CD4-positive, alpha-beta T cell (primary cell): ENCODE measurements at regions not wholly inside any gene's neighbourhood (a gene's known extent, or its start where the extent isn't known, plus 50 kb on each side); places are given as distances from the start of the nearest gene placed in this dataset.
"Not testable (repeated sequence)": the region's sequence is repeated elsewhere in the genome, so short reads cannot be mapped to it uniquely, and the experiment has no call there.

ENCODE experiments used
- ATAC-seq: fragments of 200-7000 bp; cut with Tn5 transposase; one replicate; pipeline ENCODE4 v1.10.0; 2022; ENCODE audit warnings: mild to moderate bottlenecking; ENCODE audit not compliant: poor library complexity
- CTCF ChIA-PET: fragments of 350-600 bp; sonication (Branson Sonifier 250); formaldehyde crosslinking; loops from one replicate; lab custom pipeline; 2021; ENCODE audit warnings: antibody characterized with exemption, inconsistent platforms; lab: Charles Lee
- POLR2A ChIA-PET: fragments of 350-600 bp; sonication (Branson Sonifier 250); formaldehyde crosslinking; loops from one replicate; lab custom pipeline; 2021; ENCODE audit warnings: antibody characterized with exemption, inconsistent platforms; lab: Charles Lee
- DNase-seq, 14 experiments: peaks; one replicate each; pipeline ENCODE4 v3.0.0-alpha.2; 2013 to 2020; ENCODE audit warnings: mixed read lengths in 2 of 14
- H3K27ac ChIP-seq, 2 donors: one replicate each; pipeline versions ENCODE4 v1.5.1 to v1.7.0; 2013; ENCODE audit warnings: low read length in 2 of 2, low read depth in 1 of 2, mild to moderate bottlenecking in 1 of 2
- H3K27me3 ChIP-seq, 2 experiments: 1 replicate in 1 of 2; 2 replicates in 1 of 2; pipeline versions ENCODE4 v1.6.1 to v1.7.0; 2013; ENCODE audit warnings: low read length in 2 of 2, control low read depth in 1 of 2, mild to moderate bottlenecking in 1 of 2, moderate library complexity in 1 of 2; ENCODE audit not compliant: insufficient read depth in 2 of 2, control insufficient read depth in 1 of 2
- H3K36me3 ChIP-seq: one replicate; pipeline ENCODE4 v1.6.1; 2013; ENCODE audit warnings: low read length, control low read depth; ENCODE audit not compliant: insufficient read depth
- H3K4me1 ChIP-seq: one replicate; pipeline ENCODE4 v1.6.1; 2013; ENCODE audit warnings: low read length, control low read depth; ENCODE audit not compliant: insufficient read depth
- H3K4me3 ChIP-seq: one replicate; pipeline ENCODE4 v1.5.1; 2013; ENCODE audit warnings: mild to moderate bottlenecking, low read length, moderate library complexity
- H3K9me3 ChIP-seq, 2 experiments: 1 replicate in 1 of 2; 2 replicates in 1 of 2; pipeline versions ENCODE4 v1.6.1 to v1.7.0; 2013; ENCODE audit warnings: low read length in 2 of 2, mild to moderate bottlenecking in 2 of 2, control low read depth in 1 of 2, moderate library complexity in 1 of 2; ENCODE audit not compliant: control insufficient read depth in 1 of 2, insufficient read depth in 1 of 2
- H3K27ac Mint-ChIP-seq: one replicate; pipeline ENCODE4 v1.8.0; 2020; ENCODE audit warnings: mixed read lengths
- H3K27me3 Mint-ChIP-seq: one replicate; pipeline ENCODE4 v1.8.0; 2021; ENCODE audit warnings: mixed read lengths
- H3K36me3 Mint-ChIP-seq: one replicate; pipeline ENCODE4 v1.8.0; 2021; ENCODE audit warnings: low read depth, mixed read lengths
- H3K4me1 Mint-ChIP-seq: one replicate; pipeline ENCODE4 v1.8.0; 2021; ENCODE audit warnings: low read depth, mixed read lengths
- H3K4me3 Mint-ChIP-seq: one replicate; pipeline ENCODE4 v1.8.0; 2020; ENCODE audit warnings: mild to moderate bottlenecking, mixed read lengths
- H3K9me3 Mint-ChIP-seq: one replicate; pipeline ENCODE4 v1.8.0; 2020; ENCODE audit warnings: mixed read lengths
- CTCF ChIP-seq: fragments of 200-600 bp; IDR thresholded peaks from one replicate; pipeline ENCODE4 v1.8.0; 2022; ENCODE audit warnings: antibody characterized with exemption, mild to moderate bottlenecking
- intact Hi-C, 2 experiments: fragments of 100-400 bp; cut with DNase I in 1 of 2; cut with micrococcal nuclease in 1 of 2; formaldehyde crosslinking; loops; one replicate each; pipeline versions ENCODE4 v1.15.1 to v1.9.0; 2023 to 2025; cut with DNase I, micrococcal nuclease

GRCh38 chr9:30349526-30350513 is 2034.6 kb upstream of the ACO1 start:
- no peak for ATAC-seq

GRCh38 chr9:30356221-30356620 is 2028.2 kb upstream of the ACO1 start:
- H3K27ac ChIP-seq, result no peak overlapping the region
- Mint-ChIP-seq H3K27ac (no peak overlapping the region), H3K36me3 (no peaks in the 10 kb centered on the region), H3K27me3 (no peaks in the 10 kb centered on the region), H3K4me1 (no peaks in the 10 kb centered on the region), H3K9me3 (no peaks in the 10 kb centered on the region), H3K4me3 (no peak overlapping the region)
- ChIA-PET POLR2A (no interaction called here), CTCF (no interaction called here)
- H3K4me3 ChIP-seq, result no peak overlapping the region
- DNase-seq, result no peak
- no peaks in the 10 kb centered on the region for H3K4me1 ChIP-seq
- intact Hi-C loops, result no loop called here
- H3K36me3 ChIP-seq, result no peaks in the 10 kb centered on the region
- H3K27me3 ChIP-seq, result no peaks in the 10 kb centered on the region
- no peak for TF ChIP-seq CTCF
- no peak for ATAC-seq
- H3K9me3 ChIP-seq, result no peaks in the 10 kb centered on the region

More at GRCh38 chr9:30349526-30350513, 2034.6 kb upstream of the ACO1 start:
- Mint-ChIP-seq H3K9me3 (peaks cover 3% of the 10 kb centered on the region), H3K4me1 (no peaks in the 10 kb centered on the region), H3K36me3 (no peaks in the 10 kb centered on the region), H3K4me3 (no peak overlapping the region), H3K27me3 (no peaks in the 10 kb centered on the region), H3K27ac (no peak overlapping the region)
- peaks cover 0 to 15% of the 10 kb centered on the region in 2 experiments for H3K9me3 ChIP-seq
- ChIA-PET CTCF (no interaction called here), POLR2A (no interaction called here)
- intact Hi-C loops, result no loop called here
- no peak for TF ChIP-seq CTCF
- H3K36me3 ChIP-seq, result no peaks in the 10 kb centered on the region
- no peak overlapping the region for H3K27ac ChIP-seq
- H3K27me3 ChIP-seq, result no peaks in the 10 kb centered on the region
- no peak overlapping the region for H3K4me3 ChIP-seq
- DNase-seq, result no peak
- no peaks in the 10 kb centered on the region for H3K4me1 ChIP-seq

- Mint-ChIP-seq H3K4me1 (no peaks in the 10 kb centered on the region), H3K9me3 (peaks cover 7% of the 10 kb centered on the region)
- H3K4me3 ChIP-seq, result no peak overlapping the region
Observed at GRCh38 chr9:30362373-30362772, 2022.1 kb upstream of the ACO1 start.

GRCh38 chr9:30366140-30366539 is 2018.3 kb upstream of the ACO1 start:
- H3K27me3 ChIP-seq, H3K27ac ChIP-seq, H3K27ac Mint-ChIP-seq, H3K4me3 ChIP-seq, H3K36me3 ChIP-seq, intact Hi-C loops, POLR2A ChIA-PET, CTCF ChIA-PET, DNase-seq, H3K9me3 Mint-ChIP-seq, ATAC-seq, H3K36me3 Mint-ChIP-seq, H3K4me1 Mint-ChIP-seq, H3K9me3 ChIP-seq, H3K27me3 Mint-ChIP-seq, H3K4me3 Mint-ChIP-seq, H3K4me1 ChIP-seq: not testable (repeated sequence)

More at GRCh38 chr9:30362373-30362772, 2022.1 kb upstream of the ACO1 start:
- Histone ChIP-seq H3K9me3 (no peaks in the 10 kb centered on the region), H3K27me3 (no peaks in the 10 kb centered on the region), H3K4me1 (no peaks in the 10 kb centered on the region), H3K27ac (no peak overlapping the region), H3K36me3 (no peaks in the 10 kb centered on the region)
- DNase-seq (no peak), ATAC-seq (no peak)
- Mint-ChIP-seq H3K27ac (no peak overlapping the region), H3K4me3 (no peak overlapping the region), H3K27me3 (no peaks in the 10 kb centered on the region), H3K36me3 (no peaks in the 10 kb centered on the region)
- ChIA-PET CTCF (no interaction called here), POLR2A (no interaction called here)
- intact Hi-C loops, result no loop called here
- TF ChIP-seq CTCF, result no peak
